Trophoblast cell (in vitro differentiated cells and primary cell): ENCODE measurements at regions not wholly inside any gene's neighbourhood (a gene's known extent, or its start where the extent isn't known, plus 50 kb on each side); places are given as distances from the start of the nearest gene placed in this dataset.

ENCODE experiments used
- DNase-seq, 2 donors: peaks; one replicate each; pipeline ENCODE4 v3.0.0-alpha.2; 2016
- H2AFZ ChIP-seq: 2 replicates; pipeline ENCODE4 v1.6.1; 2013; ENCODE audit warnings: low read length, moderate library complexity, mild to moderate bottlenecking; ENCODE audit not compliant: insufficient read depth, poor library complexity
- H2AK5ac ChIP-seq: 2 replicates; pipeline ENCODE4 v1.6.1; 2013; ENCODE audit warnings: mild to moderate bottlenecking, low read length
- H2BK120ac ChIP-seq: 2 replicates; pipeline ENCODE4 v1.6.1; 2013; ENCODE audit warnings: low read length, mild to moderate bottlenecking, moderate library complexity; ENCODE audit not compliant: insufficient read depth, poor library complexity
- H2BK12ac ChIP-seq: 2 replicates; pipeline ENCODE4 v1.6.1; 2013; ENCODE audit warnings: mild to moderate bottlenecking, low read length, moderate library complexity
- H2BK5ac ChIP-seq: 2 replicates; pipeline ENCODE4 v1.6.1; 2013; ENCODE audit warnings: low read length, low read depth, moderate library complexity, mild to moderate bottlenecking; ENCODE audit not compliant: poor library complexity
- H3K14ac ChIP-seq: 2 replicates; pipeline ENCODE4 v1.6.1; 2013; ENCODE audit warnings: mild to moderate bottlenecking, low read length
- H3K18ac ChIP-seq: 2 replicates; pipeline ENCODE4 v1.6.1; 2013; ENCODE audit warnings: mild to moderate bottlenecking, low read length
- H3K23ac ChIP-seq: 2 replicates; pipeline ENCODE4 v1.6.1; 2013; ENCODE audit warnings: low read length
- H3K27ac ChIP-seq: 2 replicates; pipeline ENCODE4 v1.5.1; 2013; ENCODE audit warnings: low read depth, mild to moderate bottlenecking, inconsistent platforms, low read length, moderate library complexity
- H3K27me3 ChIP-seq: 2 replicates; pipeline ENCODE4 v1.6.1; 2013; ENCODE audit warnings: inconsistent platforms, mild to moderate bottlenecking, low read length, moderate library complexity; ENCODE audit not compliant: insufficient read depth
- H3K36me3 ChIP-seq, 2 experiments: 1 replicate in 1 of 2; 2 replicates in 1 of 2; pipeline ENCODE4 v1.6.1; 2013; ENCODE audit warnings: low read length in 2 of 2, mild to moderate bottlenecking in 2 of 2, moderate library complexity in 1 of 2; ENCODE audit not compliant: insufficient read depth in 2 of 2, control insufficient read depth in 1 of 2
- H3K4ac ChIP-seq: 2 replicates; pipeline ENCODE4 v1.6.1; 2013; ENCODE audit warnings: low read depth, mild to moderate bottlenecking, low read length, moderate library complexity
- H3K4me1 ChIP-seq, 2 experiments: 1 replicate in 1 of 2; 2 replicates in 1 of 2; pipeline ENCODE4 v1.6.1; 2013; ENCODE audit warnings: low read length in 2 of 2, mild to moderate bottlenecking in 2 of 2, moderate library complexity in 1 of 2; ENCODE audit not compliant: insufficient read depth in 2 of 2, control insufficient read depth in 1 of 2
- H3K4me2 ChIP-seq: 2 replicates; pipeline ENCODE4 v1.6.1; 2013; ENCODE audit warnings: inconsistent platforms, mild to moderate bottlenecking, low read length, moderate library complexity
- H3K4me3 ChIP-seq: 2 replicates; pipeline ENCODE4 v1.5.1; 2013; ENCODE audit warnings: mild to moderate bottlenecking, low read depth, low read length, inconsistent platforms
- H3K79me1 ChIP-seq: one replicate; pipeline ENCODE4 v1.6.1; 2013; ENCODE audit warnings: low read length
- H3K79me2 ChIP-seq: 2 replicates; pipeline ENCODE4 v1.6.1; 2013; ENCODE audit warnings: low read length, mild to moderate bottlenecking; ENCODE audit not compliant: control insufficient read depth, insufficient read depth, poor library complexity
- H3K9ac ChIP-seq: 2 replicates; pipeline ENCODE4 v1.6.1; 2013; ENCODE audit warnings: mild to moderate bottlenecking, low read length
- H3K9me3 ChIP-seq: 2 replicates; pipeline ENCODE4 v1.6.1; 2013; ENCODE audit warnings: low read depth, mild to moderate bottlenecking, control low read depth, inconsistent platforms, low read length; ENCODE audit not compliant: insufficient read depth
- H4K12ac ChIP-seq: 2 replicates; pipeline ENCODE4 v1.6.1; 2013; ENCODE audit warnings: low read depth, mild to moderate bottlenecking, low read length, moderate library complexity
- H4K8ac ChIP-seq: 2 replicates; pipeline ENCODE4 v1.6.1; 2013; ENCODE audit warnings: low read depth, mild to moderate bottlenecking, low read length, moderate library complexity
- H4K91ac ChIP-seq: one replicate; pipeline ENCODE4 v1.6.1; 2013; ENCODE audit warnings: low read depth, mild to moderate bottlenecking, low read length, moderate library complexity
- WGBS: extraction: QIAGEN DNeasy Blood & Tissue Kit; methylation state at CpG from one replicate; pipeline ENCODE4 v1.1.7; 2013; ENCODE audit warnings: missing lambda C conversion rate; ENCODE audit not compliant: insufficient read length, insufficient coverage; ENCODE audit errors: extremely low coverage; 5-methylcytosine and 5-hydroxymethylcytosine counted together

- H3K14ac ChIP-seq, result no peak overlapping the region
- H3K4me3 ChIP-seq, result no peak overlapping the region
- H3K9ac ChIP-seq, result no peak overlapping the region
- no peaks in the 10 kb centered on the region for H3K79me2 ChIP-seq
- H3K18ac ChIP-seq, result no peak overlapping the region
- H3K4ac ChIP-seq, result no peak overlapping the region
- no peaks in the 10 kb centered on the region for H3K79me1 ChIP-seq
- no peak overlapping the region for H2BK12ac ChIP-seq
- H3K4me1 ChIP-seq, result no peaks in the 10 kb centered on the region
- no peak overlapping the region for H2AFZ ChIP-seq
- H2BK120ac ChIP-seq, result no peak overlapping the region
- no peak overlapping the region for H3K4me2 ChIP-seq
- H3K27me3 ChIP-seq, result no peaks in the 10 kb centered on the region
- no peak overlapping the region for H4K91ac ChIP-seq
- DNase-seq, result no peak
- no peaks in the 10 kb centered on the region for H3K9me3 ChIP-seq
- H3K27ac ChIP-seq, result no peak overlapping the region
- no peak overlapping the region for H2AK5ac ChIP-seq
- H2BK5ac ChIP-seq, result no peak overlapping the region
- no peak overlapping the region for H4K8ac ChIP-seq
- no peak overlapping the region for H3K23ac ChIP-seq
- no peak overlapping the region for H4K12ac ChIP-seq
- H3K36me3 ChIP-seq, result no peaks in the 10 kb centered on the region
Observed at GRCh38 chr6:113405326-113406047, 451.7 kb upstream of the MARCKS start.

GRCh38 chr6:113406048-113406695, 451.0 kb upstream of the MARCKS start:
- no peak overlapping the region for H3K27ac ChIP-seq
- H3K18ac ChIP-seq, result no peak overlapping the region
- H3K79me2 ChIP-seq, result no peaks in the 10 kb centered on the region
- H3K9me3 ChIP-seq, result no peaks in the 10 kb centered on the region
- H3K36me3 ChIP-seq, result no peaks in the 10 kb centered on the region
- no peak overlapping the region for H4K12ac ChIP-seq
- no peak overlapping the region for H3K9ac ChIP-seq
- no peaks in the 10 kb centered on the region for H3K79me1 ChIP-seq
- H3K27me3 ChIP-seq, result no peaks in the 10 kb centered on the region
- no peak overlapping the region for H2AFZ ChIP-seq
- H2BK5ac ChIP-seq, result no peak overlapping the region
- H3K4me2 ChIP-seq, result no peak overlapping the region
- no peak overlapping the region for H4K91ac ChIP-seq
- WGBS, result no CpG with 5 or more reads among the region's 4 CpGs
- H2BK120ac ChIP-seq, result no peak overlapping the region
- H3K4ac ChIP-seq, result no peak overlapping the region
- H3K4me1 ChIP-seq, result no peaks in the 10 kb centered on the region
- no peak overlapping the region for H3K4me3 ChIP-seq
- H2BK12ac ChIP-seq, result no peak overlapping the region
- no peak overlapping the region for H4K8ac ChIP-seq
- H2AK5ac ChIP-seq, result no peak overlapping the region
- H3K23ac ChIP-seq, result no peak overlapping the region
- no peak overlapping the region for H3K14ac ChIP-seq
- DNase-seq, result no peak

- Histone ChIP-seq H4K8ac (no peak overlapping the region), H2BK12ac (no peak overlapping the region), H3K14ac (no peak overlapping the region), H3K4ac (no peak overlapping the region), H2BK120ac (no peak overlapping the region), H3K79me2 (no peaks in the 10 kb centered on the region), H3K9ac (no peak overlapping the region), H3K4me3 (no peak overlapping the region), H3K36me3 (no peaks in the 10 kb centered on the region), H2BK5ac (no peak overlapping the region), H3K4me2 (no peak overlapping the region), H3K23ac (no peak overlapping the region), H3K27ac (no peak overlapping the region), H2AK5ac (no peak overlapping the region), H3K27me3 (no peaks in the 10 kb centered on the region), H3K79me1 (no peaks in the 10 kb centered on the region), H4K12ac (no peak overlapping the region), H2AFZ (no peak overlapping the region), H3K18ac (no peak overlapping the region), H4K91ac (no peak overlapping the region), H3K9me3 (no peaks in the 10 kb centered on the region), H3K4me1 (no peaks in the 10 kb centered on the region)
- DNase-seq, result no peak
Observed at GRCh38 chr6:113411011-113411410, 446.1 kb upstream of the MARCKS start.

GRCh38 chr6:113412589-113413357, 444.4 kb upstream of the MARCKS start:
- Histone ChIP-seq H3K79me1 (no peaks in the 10 kb centered on the region), H2AFZ (no peak overlapping the region), H3K4me2 (no peak overlapping the region), H3K36me3 (no peaks in the 10 kb centered on the region), H3K18ac (no peak overlapping the region), H3K14ac (no peak overlapping the region), H3K27me3 (no peaks in the 10 kb centered on the region), H3K9ac (no peak overlapping the region), H3K79me2 (no peaks in the 10 kb centered on the region), H2BK120ac (no peak overlapping the region), H3K4ac (no peak overlapping the region), H4K8ac (no peak overlapping the region), H2AK5ac (no peak overlapping the region), H3K4me1 (no peaks in the 10 kb centered on the region), H4K91ac (no peak overlapping the region), H4K12ac (no peak overlapping the region), H2BK12ac (no peak overlapping the region), H3K9me3 (no peaks in the 10 kb centered on the region), H3K23ac (no peak overlapping the region), H3K27ac (no peak overlapping the region), H3K4me3 (no peak overlapping the region), H2BK5ac (no peak overlapping the region)
- no peak for DNase-seq
- WGBS, result no CpG with 5 or more reads among the region's 1 CpG
